ENCODE measurements at regions not wholly inside any gene's neighbourhood (a gene's known extent, or its start where the extent isn't known, plus 50 kb on each side); places are given as distances from the start of the nearest gene placed in this dataset.
"Not testable (repeated sequence)": the region's sequence is repeated elsewhere in the genome, so short reads cannot be mapped to it uniquely, and the experiment has no call there.

DNA sequence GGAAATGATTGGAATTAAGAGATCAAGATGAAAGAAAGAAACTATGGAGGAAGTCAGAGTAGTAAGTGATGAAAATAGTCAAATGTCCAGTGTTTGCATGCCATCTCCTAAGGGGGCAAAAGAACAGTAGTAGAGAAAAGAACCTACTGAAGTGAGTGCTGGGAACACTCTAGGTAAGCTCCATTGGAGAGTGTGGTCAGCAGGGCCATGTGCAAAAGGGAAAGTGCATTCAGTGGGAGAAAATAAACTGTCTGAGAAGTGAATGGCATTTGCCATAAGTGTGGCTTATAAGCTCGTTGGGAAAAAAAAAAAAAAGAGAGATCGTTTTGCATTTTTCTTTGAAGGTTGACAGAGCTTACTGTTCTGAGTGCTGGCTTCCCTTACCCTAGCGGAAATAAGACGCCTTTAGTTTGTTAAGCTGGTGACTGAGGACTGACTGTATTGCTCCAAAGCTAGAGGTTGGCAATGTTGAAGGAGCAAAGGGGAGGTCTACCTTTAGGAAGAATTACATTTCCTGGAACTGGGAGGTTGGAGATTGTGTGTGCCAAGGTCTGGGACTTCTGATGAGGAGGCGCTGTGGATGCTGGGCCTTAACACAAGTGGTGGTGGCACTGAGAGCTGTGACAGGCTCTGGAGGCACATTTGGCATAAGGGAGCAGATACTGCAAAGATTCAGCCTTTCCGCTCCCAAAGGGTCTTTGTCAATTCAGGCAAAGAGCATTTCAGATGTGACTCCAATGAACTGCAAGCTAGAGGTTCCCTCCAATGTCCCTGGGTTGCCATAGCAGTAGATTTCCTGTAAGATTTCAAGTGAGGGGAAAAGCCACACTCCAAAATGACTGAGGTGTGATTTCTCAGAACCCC, 287.8 kb upstream of the SATB1 start:
- H3K9me3 ChIP-seq (ENCODE audit: control insufficient read depth in 1 of 2, low read length in 2 of 2): no peaks in the 10 kb centered on the region
- no peak overlapping the region for H3K27ac ChIP-seq (ENCODE audit: low read length)
- no peaks in the 10 kb centered on the region for H3K4me1 ChIP-seq (ENCODE audit: control insufficient read depth in 1 of 2, insufficient read depth in 2 of 2, low read length in 2 of 2)
- no peaks in the 10 kb centered on the region for H3K27me3 ChIP-seq (ENCODE audit: low read depth, low read length)
- no peak overlapping the region for H3K4me3 ChIP-seq (ENCODE audit: low read depth in 1 of 2, low read length in 2 of 2)
- no peaks in the 10 kb centered on the region for H3K36me3 ChIP-seq (ENCODE audit: control insufficient read depth in 1 of 2, insufficient read depth in 2 of 2, low read length in 2 of 2)

DNA sequence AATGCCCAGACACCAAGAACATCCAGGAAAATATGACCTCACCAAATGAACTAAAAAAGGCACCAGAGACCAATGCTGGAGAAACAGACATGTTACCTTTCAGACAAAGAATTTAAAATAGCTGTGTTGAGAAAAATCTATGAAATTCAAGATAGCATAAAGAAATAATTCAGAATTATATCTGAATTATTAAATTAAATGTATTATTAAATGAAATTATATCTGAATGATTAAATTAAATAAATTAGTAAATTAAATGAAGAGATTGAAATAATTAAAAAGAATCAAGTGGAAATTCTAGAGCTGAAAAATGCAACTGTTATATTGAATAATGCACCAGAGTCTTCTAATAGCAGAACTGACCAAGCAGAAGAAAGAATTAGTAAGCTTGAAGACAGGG, 279.2 kb upstream of the SATB1 start:
- no peaks in the 10 kb centered on the region for H3K4me1 ChIP-seq (ENCODE audit: control insufficient read depth in 1 of 2, insufficient read depth in 2 of 2, low read length in 2 of 2)
- H3K27ac ChIP-seq (ENCODE audit: low read length): no peak overlapping the region
- peaks cover 0 to 12% of the 10 kb centered on the region in 2 donors for H3K9me3 ChIP-seq (ENCODE audit: control insufficient read depth in 1 of 2, low read length in 2 of 2)
- no peak overlapping the region for H3K4me3 ChIP-seq (ENCODE audit: low read depth in 1 of 2, low read length in 2 of 2)
- H3K27me3 ChIP-seq (ENCODE audit: low read depth, low read length): no peaks in the 10 kb centered on the region
- H3K36me3 ChIP-seq (ENCODE audit: control insufficient read depth in 1 of 2, insufficient read depth in 2 of 2, low read length in 2 of 2): no peaks in the 10 kb centered on the region

DNA sequence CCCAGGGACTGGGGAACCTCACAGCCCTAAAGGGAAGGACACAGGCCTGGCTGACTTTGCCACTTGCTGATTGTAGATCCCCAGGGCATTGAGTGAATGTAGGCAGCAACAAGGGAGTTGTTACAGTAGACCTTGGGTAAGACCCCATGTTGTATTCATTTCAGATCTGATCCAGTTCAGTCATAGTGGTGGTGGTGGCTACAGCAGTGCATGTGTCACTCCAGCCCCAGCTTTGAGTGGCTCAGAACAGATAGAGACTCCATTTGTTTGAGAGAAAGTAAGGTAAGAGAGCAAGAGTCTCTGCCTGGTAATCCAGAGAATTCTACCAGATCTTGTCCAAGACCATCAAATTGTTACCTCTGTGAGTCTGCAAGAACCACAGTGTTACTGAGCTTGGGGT, 278.7 kb upstream of the SATB1 start:
- peaks cover 0 to 12% of the 10 kb centered on the region in 2 donors for H3K9me3 ChIP-seq (ENCODE audit: control insufficient read depth in 1 of 2, low read length in 2 of 2)
- H3K4me3 ChIP-seq (ENCODE audit: low read depth in 1 of 2, low read length in 2 of 2): no peak overlapping the region
- no peaks in the 10 kb centered on the region for H3K36me3 ChIP-seq (ENCODE audit: control insufficient read depth in 1 of 2, insufficient read depth in 2 of 2, low read length in 2 of 2)
- H3K27ac ChIP-seq (ENCODE audit: low read length): no peak overlapping the region
- H3K27me3 ChIP-seq (ENCODE audit: low read depth, low read length): no peaks in the 10 kb centered on the region
- no peaks in the 10 kb centered on the region for H3K4me1 ChIP-seq (ENCODE audit: control insufficient read depth in 1 of 2, insufficient read depth in 2 of 2, low read length in 2 of 2)

DNA sequence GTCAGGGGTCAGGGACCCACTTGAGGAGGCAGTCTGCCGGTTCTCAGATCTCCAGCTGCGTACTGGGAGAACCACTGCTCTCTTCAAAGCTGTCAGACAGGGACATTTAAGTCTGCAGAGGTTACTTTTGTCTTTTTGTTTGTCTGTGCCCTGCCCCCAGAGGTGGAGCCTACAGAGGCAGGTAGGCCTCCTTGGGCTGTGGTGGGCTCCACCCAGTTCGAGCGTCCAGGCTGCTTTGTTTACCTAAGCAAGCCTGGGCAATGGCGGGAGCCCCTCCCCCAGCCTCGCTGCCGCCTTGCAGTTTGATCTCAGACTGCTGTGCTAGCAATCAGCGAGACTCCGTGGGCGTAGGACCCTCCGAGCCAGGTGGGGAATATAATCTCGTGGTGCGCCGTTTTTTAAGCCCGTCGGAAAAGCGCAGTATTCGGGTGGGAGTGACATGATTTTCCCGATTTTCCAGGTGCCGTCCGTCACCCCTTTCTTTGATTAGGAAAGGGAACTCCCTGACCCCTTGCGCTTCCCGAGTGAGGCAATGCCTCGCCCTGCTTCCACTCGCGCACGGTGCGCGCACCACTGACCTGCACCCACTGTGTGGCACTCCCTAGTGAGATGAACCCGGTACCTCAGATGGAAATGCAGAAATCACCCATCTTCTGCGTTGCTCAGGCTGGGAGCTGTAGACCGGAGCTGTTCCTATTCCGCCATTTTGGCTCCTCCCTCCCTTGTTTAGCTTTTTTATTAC, 268.6 kb upstream of the SATB1 start:
- not testable (repeated sequence) for H3K9me3 ChIP-seq (ENCODE audit: control insufficient read depth in 1 of 2, low read length in 2 of 2); H3K27ac ChIP-seq (ENCODE audit: low read length); H3K4me1 ChIP-seq (ENCODE audit: control insufficient read depth in 1 of 2, insufficient read depth in 2 of 2, low read length in 2 of 2); H3K4me3 ChIP-seq (ENCODE audit: low read depth in 1 of 2, low read length in 2 of 2); H3K27me3 ChIP-seq (ENCODE audit: low read depth, low read length); H3K36me3 ChIP-seq (ENCODE audit: control insufficient read depth in 1 of 2, insufficient read depth in 2 of 2, low read length in 2 of 2)

- Histone ChIP-seq H3K27me3 (ENCODE audit: low read depth, low read length) (no peaks in the 10 kb centered on the region), H3K4me1 (ENCODE audit: control insufficient read depth in 1 of 2, insufficient read depth in 2 of 2, low read length in 2 of 2) (no peaks in the 10 kb centered on the region), H3K9me3 (ENCODE audit: control insufficient read depth in 1 of 2, low read length in 2 of 2) (no peaks in the 10 kb centered on the region), H3K36me3 (ENCODE audit: control insufficient read depth in 1 of 2, insufficient read depth in 2 of 2, low read length in 2 of 2) (no peaks in the 10 kb centered on the region), H3K27ac (ENCODE audit: low read length) (no peak overlapping the region), H3K4me3 (ENCODE audit: low read depth in 1 of 2, low read length in 2 of 2) (no peak overlapping the region)
These were observed 262.1 kb upstream of the SATB1 start for GRCh38 chr3:18687286-18687685.

DNA sequence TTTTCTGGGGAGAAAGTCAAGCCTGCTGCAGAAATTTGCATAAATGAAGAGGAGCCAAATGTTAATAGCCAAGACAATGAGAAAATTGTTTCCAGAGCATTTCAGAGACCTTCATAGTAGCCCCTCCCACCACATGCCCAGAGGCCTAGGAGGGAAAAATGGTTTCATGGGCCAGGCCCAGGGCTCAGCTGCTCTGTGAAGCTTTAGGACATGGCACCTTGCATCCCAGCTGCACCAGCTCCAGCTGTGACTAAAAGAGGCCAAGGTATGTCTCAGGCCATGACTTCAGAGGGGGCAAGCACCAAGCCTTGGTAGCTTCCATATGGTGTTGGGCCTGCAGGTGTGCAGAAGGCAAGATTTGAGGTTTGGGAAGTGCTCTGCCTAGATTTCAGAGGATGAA, 258.8 kb upstream of the SATB1 start:
- Histone ChIP-seq H3K27ac (ENCODE audit: low read length) (no peak overlapping the region), H3K9me3 (ENCODE audit: control insufficient read depth in 1 of 2, low read length in 2 of 2) (no peaks in the 10 kb centered on the region), H3K27me3 (ENCODE audit: low read depth, low read length) (no peaks in the 10 kb centered on the region), H3K36me3 (ENCODE audit: control insufficient read depth in 1 of 2, insufficient read depth in 2 of 2, low read length in 2 of 2) (no peaks in the 10 kb centered on the region), H3K4me3 (ENCODE audit: low read depth in 1 of 2, low read length in 2 of 2) (no peak overlapping the region), H3K4me1 (ENCODE audit: control insufficient read depth in 1 of 2, insufficient read depth in 2 of 2, low read length in 2 of 2) (no peaks in the 10 kb centered on the region)

GRCh38 chr3:18681818-18682345, 256.7 kb upstream of the SATB1 start:
- Histone ChIP-seq H3K4me3 (ENCODE audit: low read depth in 1 of 2, low read length in 2 of 2) (no peak overlapping the region), H3K27ac (ENCODE audit: low read length) (no peak overlapping the region), H3K9me3 (ENCODE audit: control insufficient read depth in 1 of 2, low read length in 2 of 2) (no peaks in the 10 kb centered on the region), H3K27me3 (ENCODE audit: low read depth, low read length) (no peaks in the 10 kb centered on the region), H3K4me1 (ENCODE audit: control insufficient read depth in 1 of 2, insufficient read depth in 2 of 2, low read length in 2 of 2) (no peaks in the 10 kb centered on the region), H3K36me3 (ENCODE audit: control insufficient read depth in 1 of 2, insufficient read depth in 2 of 2, low read length in 2 of 2) (no peaks in the 10 kb centered on the region)

DNA sequence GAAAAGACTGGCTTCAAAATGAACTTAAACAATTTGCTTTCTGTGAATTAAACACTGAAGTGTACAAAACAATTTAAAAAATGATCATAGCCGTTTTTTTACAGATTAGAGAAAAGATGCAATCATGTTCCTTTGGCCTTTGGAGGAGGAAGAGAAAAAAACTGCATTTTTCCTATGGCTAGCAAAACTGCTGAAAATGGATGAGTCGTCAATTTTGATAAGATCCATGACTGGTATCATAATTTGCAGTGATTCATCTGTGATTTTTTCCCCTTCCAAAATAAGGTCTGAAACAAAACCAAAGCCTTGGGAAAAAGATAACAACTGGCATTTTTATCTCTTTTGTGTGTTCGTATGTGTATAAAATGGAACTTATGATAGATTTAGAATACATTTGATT, 255.6 kb upstream of the SATB1 start:
- H3K27ac ChIP-seq (ENCODE audit: low read length): no peak overlapping the region
- no peaks in the 10 kb centered on the region for H3K27me3 ChIP-seq (ENCODE audit: low read depth, low read length)
- no peak overlapping the region for H3K4me3 ChIP-seq (ENCODE audit: low read depth in 1 of 2, low read length in 2 of 2)
- no peaks in the 10 kb centered on the region for H3K4me1 ChIP-seq (ENCODE audit: control insufficient read depth in 1 of 2, insufficient read depth in 2 of 2, low read length in 2 of 2)
- no peaks in the 10 kb centered on the region for H3K9me3 ChIP-seq (ENCODE audit: control insufficient read depth in 1 of 2, low read length in 2 of 2)
- H3K36me3 ChIP-seq (ENCODE audit: control insufficient read depth in 1 of 2, insufficient read depth in 2 of 2, low read length in 2 of 2): no peaks in the 10 kb centered on the region

DNA sequence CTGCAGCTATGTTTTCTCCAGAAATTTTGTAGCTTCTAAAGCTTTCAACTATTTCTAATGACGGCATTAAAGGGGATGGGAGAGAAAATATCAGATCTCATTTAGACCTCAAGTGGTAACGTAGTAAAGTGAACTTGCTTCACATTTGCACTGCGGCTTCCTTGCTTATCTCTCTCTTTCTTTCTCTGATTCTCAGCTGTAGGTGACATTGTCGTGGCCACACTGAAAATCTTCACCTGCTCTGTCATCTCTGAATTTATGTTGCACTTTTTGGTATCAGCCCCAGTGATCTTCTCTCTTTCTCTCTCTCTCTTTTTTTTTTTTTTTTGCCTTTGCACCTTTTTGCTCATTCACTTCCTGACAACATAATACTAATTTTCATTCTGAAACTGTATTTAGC, 254.1 kb upstream of the SATB1 start:
- Histone ChIP-seq H3K27me3 (ENCODE audit: low read depth, low read length) (no peaks in the 10 kb centered on the region), H3K27ac (ENCODE audit: low read length) (no peak overlapping the region), H3K4me3 (ENCODE audit: low read depth in 1 of 2, low read length in 2 of 2) (no peak overlapping the region), H3K9me3 (ENCODE audit: control insufficient read depth in 1 of 2, low read length in 2 of 2) (no peaks in the 10 kb centered on the region), H3K4me1 (ENCODE audit: control insufficient read depth in 1 of 2, insufficient read depth in 2 of 2, low read length in 2 of 2) (no peaks in the 10 kb centered on the region), H3K36me3 (ENCODE audit: control insufficient read depth in 1 of 2, insufficient read depth in 2 of 2, low read length in 2 of 2) (no peaks in the 10 kb centered on the region)

- Histone ChIP-seq H3K4me1 (ENCODE audit: control insufficient read depth in 1 of 2, insufficient read depth in 2 of 2, low read length in 2 of 2) (no peaks in the 10 kb centered on the region), H3K27me3 (ENCODE audit: low read depth, low read length) (no peaks in the 10 kb centered on the region), H3K4me3 (ENCODE audit: low read depth in 1 of 2, low read length in 2 of 2) (no peak overlapping the region), H3K36me3 (ENCODE audit: control insufficient read depth in 1 of 2, insufficient read depth in 2 of 2, low read length in 2 of 2) (no peaks in the 10 kb centered on the region), H3K27ac (ENCODE audit: low read length) (no peak overlapping the region), H3K9me3 (ENCODE audit: control insufficient read depth in 1 of 2, low read length in 2 of 2) (no peaks in the 10 kb centered on the region)
These were observed 250.1 kb upstream of the SATB1 start for GRCh38 chr3:18675197-18675596.

DNA sequence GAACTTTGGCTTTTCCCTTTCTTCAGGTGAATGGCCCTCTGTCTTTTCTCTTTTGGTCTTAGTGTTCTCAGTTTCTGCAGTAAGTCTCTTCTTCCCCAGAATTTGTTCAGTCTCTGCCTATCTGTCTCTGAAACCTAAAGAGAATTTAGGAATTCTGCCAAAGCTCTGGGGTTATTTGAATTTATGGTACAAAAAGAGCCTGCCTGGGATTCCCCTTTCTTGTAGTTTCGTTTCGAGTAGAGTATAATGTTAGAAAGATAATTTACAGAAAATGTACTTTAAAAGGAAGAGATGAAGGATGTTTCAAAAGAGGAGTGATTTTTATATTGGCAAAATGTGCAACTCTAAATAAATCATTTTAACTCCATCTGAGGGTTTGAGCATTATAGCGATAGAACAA, 247.4 kb upstream of the SATB1 start:
- Histone ChIP-seq H3K4me1 (ENCODE audit: control insufficient read depth in 1 of 2, insufficient read depth in 2 of 2, low read length in 2 of 2) (no peaks in the 10 kb centered on the region), H3K27ac (ENCODE audit: low read length) (no peak overlapping the region), H3K36me3 (ENCODE audit: control insufficient read depth in 1 of 2, insufficient read depth in 2 of 2, low read length in 2 of 2) (no peaks in the 10 kb centered on the region), H3K4me3 (ENCODE audit: low read depth in 1 of 2, low read length in 2 of 2) (no peak overlapping the region), H3K9me3 (ENCODE audit: control insufficient read depth in 1 of 2, low read length in 2 of 2) (no peaks in the 10 kb centered on the region), H3K27me3 (ENCODE audit: low read depth, low read length) (no peaks in the 10 kb centered on the region)

Measured in muscle layer of duodenum (tissue), 2 donors.